Muscle layer of duodenum (tissue), 2 donors: ENCODE measurements at regions not wholly inside any gene's neighbourhood (a gene's known extent, or its start where the extent isn't known, plus 50 kb on each side); places are given as distances from the start of the nearest gene placed in this dataset.
A peak's percentile ranks its signal among the peaks of the same experiment; 100 is the strongest.

ENCODE experiments used
- H3K27ac ChIP-seq: one replicate; pipeline ENCODE4 v1.7.0; 2013; ENCODE audit warnings: mild to moderate bottlenecking, low read length
- H3K27me3 ChIP-seq: one replicate; pipeline ENCODE4 v1.7.0; 2013; ENCODE audit warnings: low read depth, mild to moderate bottlenecking, control low read depth, low read length
- H3K36me3 ChIP-seq, 2 donors: one replicate each; pipeline ENCODE4 v1.7.0; 2013; ENCODE audit warnings: low read length in 2 of 2, control low read depth in 1 of 2, mild to moderate bottlenecking in 1 of 2; ENCODE audit not compliant: insufficient read depth in 2 of 2, control insufficient read depth in 1 of 2
- H3K4me1 ChIP-seq, 2 donors: one replicate each; pipeline ENCODE4 v1.7.0; 2013; ENCODE audit warnings: low read length in 2 of 2, mild to moderate bottlenecking in 2 of 2, control low read depth in 1 of 2, moderate library complexity in 1 of 2; ENCODE audit not compliant: insufficient read depth in 2 of 2, control insufficient read depth in 1 of 2
- H3K4me3 ChIP-seq, 2 donors: one replicate each; pipeline ENCODE4 v1.7.0; 2013; ENCODE audit warnings: low read length in 2 of 2, low read depth in 1 of 2, mild to moderate bottlenecking in 1 of 2
- H3K9me3 ChIP-seq, 2 donors: one replicate each; pipeline ENCODE4 v1.7.0; 2013; ENCODE audit warnings: low read length in 2 of 2, control low read depth in 1 of 2, mild to moderate bottlenecking in 1 of 2; ENCODE audit not compliant: control insufficient read depth in 1 of 2
- donor health status: healthy.

DNA sequence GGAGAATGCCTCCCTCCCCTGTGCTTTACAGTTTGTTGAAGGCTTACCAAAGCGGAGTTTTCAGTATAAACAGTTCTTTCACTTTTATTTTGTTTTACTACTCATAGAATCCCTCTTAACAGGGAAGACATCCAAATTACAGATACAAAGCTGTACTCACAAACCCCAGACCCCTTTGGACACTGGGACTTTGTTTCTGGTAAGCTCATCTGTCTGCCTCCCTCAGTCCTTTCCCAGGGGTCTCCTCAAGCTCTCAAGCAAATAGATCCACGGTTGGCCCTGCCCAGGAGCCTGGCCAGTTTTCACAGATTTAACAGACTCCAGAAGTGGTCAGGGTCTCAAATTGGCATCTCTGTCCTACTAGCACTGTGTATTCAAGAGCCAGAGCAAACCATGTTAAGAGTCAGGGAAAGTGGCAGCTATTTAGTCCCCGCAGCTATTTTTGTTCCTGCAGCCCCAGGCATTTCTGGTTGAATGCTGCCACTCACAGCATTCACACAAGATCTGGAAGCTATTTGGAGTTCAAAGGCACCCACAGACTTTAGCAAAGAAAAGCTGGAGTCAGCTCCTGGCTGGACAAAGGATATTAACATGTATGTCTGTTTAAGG, 54.2 kb downstream of the TMEM100 start:
- Histone ChIP-seq H3K27ac (no peak overlapping the region), H3K9me3 (no peaks in the 10 kb centered on the region), H3K27me3 (no peaks in the 10 kb centered on the region), H3K4me3 (no peak overlapping the region), H3K36me3 (no peaks in the 10 kb centered on the region), H3K4me1 (peaks cover 4 to 6% of the 10 kb centered on the region in 2 donors)

DNA sequence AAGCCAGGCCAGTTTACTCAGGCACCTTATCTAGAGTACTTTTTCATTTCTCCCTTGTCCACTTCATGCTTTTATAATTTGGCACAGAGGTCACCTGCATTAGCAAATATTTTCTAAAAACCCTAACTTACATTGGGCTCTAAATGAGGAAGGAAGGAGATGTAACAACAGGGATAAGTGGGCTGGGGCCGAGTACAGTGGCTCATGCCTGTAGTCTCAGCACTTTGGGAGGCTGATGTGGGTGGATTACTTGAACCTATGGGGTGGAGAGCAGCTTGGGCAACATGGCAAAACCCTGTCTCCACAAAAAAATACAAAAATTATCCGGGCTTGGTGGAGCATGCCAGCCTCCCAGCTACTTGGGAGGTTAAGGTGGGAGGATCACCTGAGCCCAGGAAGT, 55.9 kb downstream of the TMEM100 start:
- Histone ChIP-seq H3K4me1 (peaks cover 4 to 6% of the 10 kb centered on the region in 2 donors), H3K27ac (no peak overlapping the region), H3K27me3 (no peaks in the 10 kb centered on the region), H3K9me3 (no peaks in the 10 kb centered on the region), H3K36me3 (no peaks in the 10 kb centered on the region), H3K4me3 (no peak overlapping the region)

DNA sequence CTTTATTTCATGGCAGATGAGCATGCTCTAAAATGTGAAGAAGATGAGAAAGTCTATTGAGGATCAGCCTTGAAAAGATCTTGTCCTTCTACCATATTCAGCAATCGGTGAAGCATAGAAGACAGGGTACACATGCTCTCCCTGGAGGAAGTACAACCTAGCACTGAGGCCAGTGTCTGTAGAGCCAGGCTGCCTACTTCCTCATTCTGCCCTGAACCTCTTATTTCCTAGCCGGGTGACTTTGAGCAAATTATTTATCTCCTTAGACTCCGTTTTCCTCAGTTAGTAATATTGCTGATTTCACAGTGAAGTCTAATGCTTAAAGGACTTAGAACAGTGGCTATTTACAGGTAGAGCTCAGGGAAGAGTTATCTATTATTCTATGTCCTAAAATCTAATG, 58.4 kb downstream of the TMEM100 start:
- Histone ChIP-seq H3K4me1 (peaks cover 4 to 13% of the 10 kb centered on the region in 2 donors), H3K4me3 (no peak overlapping the region), H3K27ac (no peak overlapping the region), H3K27me3 (no peaks in the 10 kb centered on the region), H3K36me3 (no peaks in the 10 kb centered on the region), H3K9me3 (no peaks in the 10 kb centered on the region)

DNA sequence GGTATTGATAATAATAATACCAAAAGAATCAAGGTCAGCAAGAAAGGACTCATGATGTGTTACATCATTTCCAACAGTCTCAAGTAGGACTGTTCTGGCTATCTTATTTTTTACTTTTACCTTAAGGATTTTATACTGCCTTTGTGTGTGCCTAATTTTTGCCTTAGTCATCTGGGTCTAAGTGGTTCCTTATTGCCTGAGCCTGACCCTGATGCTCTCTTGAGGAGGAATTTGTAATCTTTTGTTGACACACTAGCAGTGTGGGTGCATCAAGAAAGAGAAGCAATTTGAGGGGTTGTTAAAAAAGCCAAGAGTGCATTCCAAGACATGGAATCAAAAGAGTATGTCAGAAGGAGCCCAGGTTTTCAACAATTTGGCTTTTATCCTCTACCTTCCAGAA, 59.3 kb downstream of the TMEM100 start:
- H3K27ac ChIP-seq, result no peak overlapping the region

DNA sequence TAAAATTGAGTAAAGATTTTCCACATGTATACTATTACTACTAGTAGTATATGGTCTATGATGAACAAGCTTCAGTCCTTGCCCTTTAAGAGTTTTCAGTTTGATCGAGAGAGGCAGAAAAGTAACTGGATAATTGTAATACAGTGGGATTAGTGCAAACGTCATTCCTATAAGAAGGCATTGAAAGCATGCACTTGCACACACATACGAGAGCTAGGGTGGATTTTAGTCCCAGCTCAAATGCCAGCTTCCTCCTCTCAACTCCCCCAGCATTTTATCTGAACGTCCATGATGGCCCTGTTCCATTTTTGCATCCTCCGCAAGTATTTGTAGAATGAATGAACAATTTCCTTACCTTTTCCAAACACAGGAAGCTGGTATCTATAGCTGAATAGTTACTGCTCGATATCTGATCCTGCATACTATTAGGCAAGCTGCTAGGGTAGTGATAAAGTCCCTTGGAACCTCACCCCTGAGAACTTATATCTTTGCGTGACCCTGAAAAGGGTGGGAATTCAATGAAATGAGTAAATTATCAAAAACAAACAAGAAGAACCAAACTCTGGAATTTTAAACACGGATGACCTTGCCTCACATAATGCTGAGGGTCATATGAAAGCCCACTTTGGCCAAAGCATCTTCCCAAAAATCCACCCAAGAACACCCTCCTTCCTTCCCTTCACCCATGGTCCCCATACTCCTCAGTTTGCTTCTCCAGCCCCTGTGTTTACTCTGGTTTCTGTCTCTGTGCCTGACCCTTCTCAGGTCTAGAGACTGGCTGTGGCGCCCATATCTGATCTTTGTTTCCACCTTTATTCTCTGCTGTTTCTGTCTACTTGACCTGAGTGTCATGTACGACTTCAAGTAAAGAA, 60.5 kb downstream of the TMEM100 start:
- no peaks in the 10 kb centered on the region for H3K9me3 ChIP-seq
- H3K36me3 ChIP-seq, result no peaks in the 10 kb centered on the region
- no peaks in the 10 kb centered on the region for H3K27me3 ChIP-seq
- H3K4me3 ChIP-seq, result no peak overlapping the region
- peaks cover 0 to 8% of the 10 kb centered on the region in 2 donors for H3K4me1 ChIP-seq
- H3K27ac ChIP-seq, result no peak overlapping the region

More for the DNA sequence above, 59.3 kb downstream of the TMEM100 start:
- H3K9me3 ChIP-seq, result no peaks in the 10 kb centered on the region
- no peaks in the 10 kb centered on the region for H3K36me3 ChIP-seq
- H3K4me3 ChIP-seq, result no peak overlapping the region
- peaks cover 4 to 13% of the 10 kb centered on the region in 2 donors for H3K4me1 ChIP-seq
- H3K27me3 ChIP-seq, result no peaks in the 10 kb centered on the region

DNA sequence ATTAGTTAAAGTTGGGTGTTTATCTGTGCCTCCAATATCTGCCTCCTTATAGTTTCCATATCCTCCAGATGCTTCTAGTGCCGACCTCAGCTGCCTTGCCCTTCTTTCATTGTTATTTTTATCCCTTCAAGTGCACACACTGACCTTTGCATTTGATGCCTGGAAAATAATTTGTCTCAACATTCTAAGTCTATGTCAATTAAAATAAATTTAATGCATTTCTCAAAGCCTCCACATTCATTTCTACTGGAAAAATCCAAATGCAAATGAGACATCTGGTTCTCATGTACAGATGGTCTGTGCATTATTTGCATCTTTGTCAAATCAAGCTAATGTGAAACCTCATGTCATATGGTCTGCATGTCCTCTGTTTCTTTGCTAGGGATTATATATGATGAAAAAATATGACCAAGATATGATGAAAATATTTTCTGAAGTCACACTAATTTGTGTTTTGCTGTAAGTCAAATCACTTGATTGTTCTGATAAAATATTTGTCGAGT, 61.4 kb downstream of the TMEM100 start:
- Histone ChIP-seq H3K36me3 (no peaks in the 10 kb centered on the region), H3K4me1 (peaks cover 0 to 8% of the 10 kb centered on the region in 2 donors), H3K27me3 (no peaks in the 10 kb centered on the region), H3K27ac (no peak overlapping the region), H3K4me3 (no peak overlapping the region), H3K9me3 (no peaks in the 10 kb centered on the region)

DNA sequence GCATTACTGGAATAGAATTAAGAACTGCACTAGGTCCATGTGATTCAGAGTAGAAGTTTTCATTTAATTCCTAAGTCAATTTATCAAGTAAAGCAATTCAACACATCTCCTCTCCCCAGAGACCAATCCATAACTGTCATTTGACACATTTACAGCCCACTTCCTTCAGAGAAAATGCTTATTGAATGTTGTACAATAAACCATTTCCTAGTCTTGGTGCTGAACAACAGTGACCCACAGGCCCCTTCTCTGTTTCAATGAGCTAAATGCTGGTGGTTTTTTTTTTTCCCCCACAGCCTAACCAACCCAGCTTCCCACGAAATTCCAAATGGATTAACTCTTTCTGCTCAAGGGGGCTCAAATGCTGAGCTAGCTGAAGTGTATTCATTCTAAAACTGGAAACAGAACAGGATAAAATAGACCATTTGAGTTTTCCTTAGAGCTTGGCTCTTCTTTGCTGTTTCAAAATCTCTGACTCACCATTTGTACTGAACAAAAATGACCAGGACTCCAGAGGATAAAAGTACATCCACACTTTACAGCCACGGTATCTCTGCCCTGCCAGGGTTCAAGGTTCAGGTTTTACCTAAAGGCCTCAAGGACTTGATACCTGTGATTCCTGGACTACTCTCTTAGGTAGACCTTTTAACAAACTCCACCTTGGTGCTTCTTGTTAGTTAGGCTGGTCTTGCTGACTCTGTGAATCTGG, 62.3 kb downstream of the TMEM100 start:
- H3K27ac ChIP-seq, result peak overlapping the region; percentile 11
- no peaks in the 10 kb centered on the region for H3K27me3 ChIP-seq
- peaks cover 0 to 8% of the 10 kb centered on the region in 2 donors for H3K4me1 ChIP-seq
- no peaks in the 10 kb centered on the region for H3K9me3 ChIP-seq
- H3K36me3 ChIP-seq, result no peaks in the 10 kb centered on the region
- no peak overlapping the region for H3K4me3 ChIP-seq

DNA sequence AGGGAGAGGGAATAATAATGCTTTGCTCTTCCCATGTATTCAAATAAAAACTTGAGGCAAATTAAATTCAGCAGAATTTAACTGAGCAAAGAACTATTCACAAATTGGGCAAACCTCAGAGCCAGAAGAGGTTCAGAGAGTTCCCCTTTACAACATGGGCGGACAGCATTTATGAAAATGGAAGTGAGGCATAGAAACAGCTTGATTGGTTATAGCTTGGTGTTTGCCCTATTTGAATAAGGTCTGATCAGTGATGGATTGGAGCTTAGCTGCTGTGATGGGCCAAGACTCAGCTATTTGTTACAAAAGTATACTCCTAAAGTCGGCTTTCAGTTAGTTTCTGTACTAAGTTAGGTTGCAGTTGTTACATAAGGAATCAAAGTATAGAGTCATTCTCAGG, 63.0 kb downstream of the TMEM100 start:
- Histone ChIP-seq H3K27me3 (no peaks in the 10 kb centered on the region), H3K4me1 (peaks cover 0 to 15% of the 10 kb centered on the region in 2 donors), H3K9me3 (no peaks in the 10 kb centered on the region), H3K27ac (no peak overlapping the region), H3K36me3 (no peaks in the 10 kb centered on the region), H3K4me3 (no peak overlapping the region)

DNA sequence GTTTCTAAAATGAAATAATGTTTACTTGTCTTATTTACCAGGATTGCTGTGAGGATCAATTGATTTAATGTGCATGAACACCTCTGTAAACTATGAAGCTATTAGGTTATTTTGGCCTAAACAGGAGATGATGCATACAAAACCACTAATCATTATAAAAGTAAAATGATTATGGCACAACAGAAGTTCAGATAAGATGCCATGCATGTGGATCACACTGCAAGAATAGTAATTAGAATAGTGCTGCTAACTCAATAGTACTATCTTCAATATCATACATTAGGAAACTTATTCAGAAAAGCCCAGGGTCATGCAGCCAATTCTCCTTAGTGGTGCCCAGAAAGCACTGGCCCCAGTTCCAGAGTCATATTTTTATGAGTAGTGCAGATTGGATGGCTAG, 66.9 kb downstream of the TMEM100 start:
- Histone ChIP-seq H3K9me3 (no peaks in the 10 kb centered on the region), H3K4me3 (no peak overlapping the region), H3K27me3 (no peaks in the 10 kb centered on the region), H3K36me3 (no peaks in the 10 kb centered on the region), H3K4me1 (peaks cover 0 to 15% of the 10 kb centered on the region in 2 donors), H3K27ac (no peak overlapping the region)

DNA sequence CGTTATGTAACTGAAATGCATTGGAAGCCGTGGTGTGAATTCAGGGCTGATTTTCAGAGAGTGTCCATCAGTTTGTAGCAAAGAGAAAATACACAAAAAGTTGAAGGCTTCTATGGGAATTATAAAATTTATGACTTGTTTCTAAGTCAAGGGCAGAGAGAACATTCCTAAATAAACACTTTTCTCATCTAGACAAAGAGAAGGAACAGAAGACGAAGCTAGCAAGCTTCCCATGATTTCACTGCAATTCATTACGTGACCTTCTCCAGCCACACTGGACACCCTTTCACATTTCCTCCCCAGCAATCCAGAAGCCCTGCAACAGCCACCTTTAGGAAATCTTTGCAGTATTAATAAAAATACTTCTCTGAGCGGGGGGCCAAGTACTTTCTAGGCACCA, 67.8 kb downstream of the TMEM100 start:
- Histone ChIP-seq H3K9me3 (no peaks in the 10 kb centered on the region), H3K27ac (no peak overlapping the region), H3K27me3 (no peaks in the 10 kb centered on the region), H3K4me3 (no peak overlapping the region), H3K36me3 (no peaks in the 10 kb centered on the region), H3K4me1 (peaks cover 0 to 15% of the 10 kb centered on the region in 2 donors)

DNA sequence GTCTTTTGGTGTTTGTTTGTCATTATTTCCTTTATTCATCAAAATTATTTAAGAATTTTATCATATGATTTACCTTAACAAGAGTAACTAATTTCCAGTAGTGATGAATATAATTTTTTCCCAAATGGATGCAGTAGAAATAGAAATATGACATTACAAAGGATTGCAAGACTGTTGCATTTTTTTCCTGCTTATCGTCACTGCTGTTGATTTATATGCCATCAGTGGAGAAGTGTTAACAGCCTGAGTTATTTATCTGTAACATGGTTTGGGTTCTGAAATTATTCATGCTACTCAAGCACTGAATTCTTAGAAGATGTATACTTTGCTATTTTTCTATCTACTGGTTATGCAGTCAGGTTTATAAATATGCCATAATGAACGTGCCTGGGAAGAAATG, 68.6 kb downstream of the TMEM100 start:
- H3K36me3 ChIP-seq, result no peaks in the 10 kb centered on the region

More for the DNA sequence above, 68.6 kb downstream of the TMEM100 start:
- no peak overlapping the region for H3K4me3 ChIP-seq
- no peaks in the 10 kb centered on the region for H3K9me3 ChIP-seq
- peaks cover 0 to 15% of the 10 kb centered on the region in 2 donors for H3K4me1 ChIP-seq
- no peaks in the 10 kb centered on the region for H3K27me3 ChIP-seq
- no peak overlapping the region for H3K27ac ChIP-seq
